ENCODE measurements at regions not wholly inside any gene's neighbourhood (a gene's known extent, or its start where the extent isn't known, plus 50 kb on each side); places are given as distances from the start of the nearest gene placed in this dataset.

DNA sequence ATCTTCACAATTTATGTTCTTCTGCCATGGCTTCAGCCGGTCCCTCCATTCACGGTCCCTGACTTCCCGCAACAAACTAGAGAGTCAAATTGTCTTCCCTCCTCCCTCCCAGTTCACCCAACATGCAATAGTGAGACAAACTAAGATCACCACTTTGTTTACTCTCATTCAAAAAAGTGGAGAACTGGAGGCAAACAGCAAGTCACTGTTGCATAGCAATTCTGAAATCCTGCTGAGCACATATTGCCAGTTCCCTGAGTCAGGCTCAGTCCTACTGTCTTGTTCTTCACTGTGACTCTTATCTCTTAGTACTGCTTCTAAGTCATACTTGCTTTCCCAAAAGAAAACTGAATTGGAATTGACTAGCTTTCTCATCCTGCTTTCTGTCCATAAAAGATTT is 287.2 kb upstream of the SASH1 start:
- no peak for ATAC-seq (ENCODE audit: low read depth)

More for the DNA sequence above, 287.2 kb upstream of the SASH1 start:
- no peak overlapping the region for H3K9ac ChIP-seq (ENCODE audit: low read depth, low read length)
- no peak overlapping the region for H3K27ac ChIP-seq (ENCODE audit: insufficient read depth, low read length)
- H3K4ac ChIP-seq (ENCODE audit: low read depth, low read length) = no peak overlapping the region
- no peaks in the 10 kb centered on the region for H3K36me3 ChIP-seq (ENCODE audit: control insufficient read depth, insufficient read depth, low read length)
- no peaks in the 10 kb centered on the region for H3K9me1 ChIP-seq (ENCODE audit: insufficient read depth, low read length)
- H3K79me1 ChIP-seq (ENCODE audit: low read depth in 1 of 2, low read length in 2 of 2) = no peaks in the 10 kb centered on the region
- no peaks in the 10 kb centered on the region for H4K20me1 ChIP-seq (ENCODE audit: insufficient read depth, low read length)
- BruUV-seq (replicated peaks) = no TSS peak
- 0 out of 2 replicates have a peak, but pooled peaks cover 3% of the 10 kb centered on the region for H3K9me3 ChIP-seq (ENCODE audit: control insufficient read depth, insufficient read depth, low read length)
- H2AFZ ChIP-seq (replicated peaks; ENCODE audit: low read length, poor library complexity) = no peak overlapping the region
- no peak overlapping the region for H3K56ac ChIP-seq (ENCODE audit: extremely low read depth, insufficient read depth, low read length)
- no peak overlapping the region for H3K4me3 ChIP-seq (ENCODE audit: insufficient read depth, low read depth, low read length)
- dilution Hi-C loops (cut with HindIII; ENCODE audit: low sequenced_read_pairs, unreplicated experiment) = no loop called here
- CTCF ChIA-PET = no interaction called here
- H3K27me3 ChIP-seq (ENCODE audit: control insufficient read depth, insufficient read depth, low read length) = no peaks in the 10 kb centered on the region
- no peak overlapping the region for H2BK15ac ChIP-seq (ENCODE audit: low read depth, low read length)
- no peak overlapping the region for H2BK120ac ChIP-seq (ENCODE audit: low read depth, low read length)
- no peak overlapping the region for H4K8ac ChIP-seq (ENCODE audit: low read depth in 2 of 2, low read length in 2 of 2)
- no peak overlapping the region for H3K18ac ChIP-seq (ENCODE audit: low read depth, low read length)
- no peak overlapping the region for H4K91ac ChIP-seq (ENCODE audit: insufficient read depth, low read depth, low read length)
- no peak for DNase-seq
- H3K14ac ChIP-seq (replicated peaks; ENCODE audit: low read depth, low read length) = no peak overlapping the region
- in situ Hi-C loops (cut with MboI; ENCODE audit: low sequenced_read_pairs) = no loop called here
- no peaks in the 10 kb centered on the region for H3K4me1 ChIP-seq (ENCODE audit: control insufficient read depth, insufficient read depth, low read length)
- no peak overlapping the region for H2AK5ac ChIP-seq (ENCODE audit: low read depth, low read length)
- no peak overlapping the region for H3K23ac ChIP-seq (ENCODE audit: low read depth, low read length)
- 100% methylated on average over 3 of the region's 3 CpGs; no CpG with 5 or more reads in 1 of the 2 experiments for WGBS, 2 experiments (ENCODE audit: extremely low coverage in 2 of 2, insufficient read length in 1 of 2)
- no peak overlapping the region for H3K4me2 ChIP-seq (ENCODE audit: low read depth, low read length)
- POLR2A ChIA-PET (ENCODE audit: unreplicated experiment) = no interaction called here
- H2BK20ac ChIP-seq (ENCODE audit: low read depth, low read length) = no peak overlapping the region
- H4K5ac ChIP-seq (ENCODE audit: low read depth, low read length) = no peak overlapping the region
- TF ChIP-seq MAZ (IDR thresholded peaks at IDR 0.05; ENCODE audit: borderline replicate concordance, low read depth, low read length) (no peak), FOS (IDR thresholded peaks at IDR 0.05; ENCODE audit: low read depth, low read length) (no peak), USF2 (IDR thresholded peaks at IDR 0.05; ENCODE audit: low read depth, low read length) (no peak), NFE2L2 (IDR thresholded peaks at IDR 0.05; ENCODE audit: low read depth, low read length) (no peak)
- intact Hi-C loops (cut with micrococcal nuclease) = no loop called here
- H2BK5ac ChIP-seq (ENCODE audit: low read depth, low read length, poor library complexity, severe bottlenecking) = no peak overlapping the region
- no peak overlapping the region for H2AK9ac ChIP-seq (replicated peaks; ENCODE audit: low read depth, low read length, poor library complexity)

All from IMR-90 (cell line).